ENCODE measurements at regions not wholly inside any gene's neighbourhood (a gene's known extent, or its start where the extent isn't known, plus 50 kb on each side); places are given as distances from the start of the nearest gene placed in this dataset.

DNA sequence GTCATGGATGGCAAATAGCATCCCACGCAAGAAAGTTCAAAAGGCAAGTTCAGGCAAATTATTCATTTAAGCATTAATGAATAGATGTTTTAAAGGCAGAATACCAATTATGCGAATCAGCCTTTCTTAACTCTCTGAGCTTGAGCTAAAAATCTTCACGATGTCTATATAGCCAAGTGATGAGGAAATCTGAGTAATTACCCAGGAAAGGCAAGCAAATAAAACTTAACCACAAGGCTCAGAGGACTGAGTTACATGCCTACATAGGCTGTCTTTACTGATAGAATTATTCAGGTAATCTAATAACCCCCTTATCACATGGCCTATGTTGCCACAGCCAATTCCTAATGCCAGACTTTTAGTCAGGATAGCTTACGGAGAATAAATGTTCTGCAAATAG is 120.8 kb upstream of the MTAP start:
- H3K27me3 ChIP-seq (replicated peaks; ENCODE audit: control insufficient read depth, insufficient read depth, low read length): no peaks in the 10 kb centered on the region
- no peaks in the 10 kb centered on the region for H3K36me3 ChIP-seq (ENCODE audit: control insufficient read depth, insufficient read depth, low read length)
- TF ChIP-seq, protein P1, sequence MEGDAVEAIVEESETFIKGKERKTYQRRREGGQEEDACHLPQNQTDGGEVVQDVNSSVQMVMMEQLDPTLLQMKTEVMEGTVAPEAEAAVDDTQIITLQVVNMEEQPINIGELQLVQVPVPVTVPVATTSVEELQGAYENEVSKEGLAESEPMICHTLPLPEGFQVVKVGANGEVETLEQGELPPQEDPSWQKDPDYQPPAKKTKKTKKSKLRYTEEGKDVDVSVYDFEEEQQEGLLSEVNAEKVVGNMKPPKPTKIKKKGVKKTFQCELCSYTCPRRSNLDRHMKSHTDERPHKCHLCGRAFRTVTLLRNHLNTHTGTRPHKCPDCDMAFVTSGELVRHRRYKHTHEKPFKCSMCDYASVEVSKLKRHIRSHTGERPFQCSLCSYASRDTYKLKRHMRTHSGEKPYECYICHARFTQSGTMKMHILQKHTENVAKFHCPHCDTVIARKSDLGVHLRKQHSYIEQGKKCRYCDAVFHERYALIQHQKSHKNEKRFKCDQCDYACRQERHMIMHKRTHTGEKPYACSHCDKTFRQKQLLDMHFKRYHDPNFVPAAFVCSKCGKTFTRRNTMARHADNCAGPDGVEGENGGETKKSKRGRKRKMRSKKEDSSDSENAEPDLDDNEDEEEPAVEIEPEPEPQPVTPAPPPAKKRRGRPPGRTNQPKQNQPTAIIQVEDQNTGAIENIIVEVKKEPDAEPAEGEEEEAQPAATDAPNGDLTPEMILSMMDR (IDR thresholded peaks at IDR 0.05; ENCODE audit: insufficient read depth, low read length, poor library complexity, severe bottlenecking): no peak
- H3K4me3 ChIP-seq (replicated peaks; ENCODE audit: low read depth, low read length): no peak overlapping the region
- no peak for DNase-seq (ENCODE audit: extremely low read depth, insufficient read length)

DNA sequence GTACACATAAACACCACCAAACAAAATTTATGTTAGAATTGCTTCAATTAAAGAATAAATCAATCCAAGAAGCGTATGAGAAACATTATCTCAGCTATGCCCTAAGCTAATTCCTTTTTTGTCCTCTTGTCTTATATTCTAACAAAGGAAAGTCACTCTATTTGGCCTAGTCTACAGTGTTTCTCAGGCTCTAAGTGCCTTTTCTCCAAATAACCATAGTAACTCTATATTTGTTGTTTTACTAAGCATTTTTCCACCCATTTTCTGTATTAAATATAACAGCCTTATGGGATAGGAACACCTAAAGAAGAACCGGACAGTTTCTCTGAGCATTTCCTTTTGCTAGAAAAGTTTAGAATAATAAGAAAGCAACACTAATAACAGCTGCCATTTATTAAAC is 120.1 kb upstream of the MTAP start:
- H3K36me3 ChIP-seq (ENCODE audit: control insufficient read depth, insufficient read depth, low read length): no peaks in the 10 kb centered on the region
- TF ChIP-seq, protein P1 (IDR thresholded peaks at IDR 0.05; ENCODE audit: insufficient read depth, low read length, poor library complexity, severe bottlenecking): no peak
- H3K4me3 ChIP-seq (replicated peaks; ENCODE audit: low read depth, low read length): no peak overlapping the region
- H3K27me3 ChIP-seq (replicated peaks; ENCODE audit: control insufficient read depth, insufficient read depth, low read length): no peaks in the 10 kb centered on the region
- DNase-seq (ENCODE audit: extremely low read depth, insufficient read length): no peak

DNA sequence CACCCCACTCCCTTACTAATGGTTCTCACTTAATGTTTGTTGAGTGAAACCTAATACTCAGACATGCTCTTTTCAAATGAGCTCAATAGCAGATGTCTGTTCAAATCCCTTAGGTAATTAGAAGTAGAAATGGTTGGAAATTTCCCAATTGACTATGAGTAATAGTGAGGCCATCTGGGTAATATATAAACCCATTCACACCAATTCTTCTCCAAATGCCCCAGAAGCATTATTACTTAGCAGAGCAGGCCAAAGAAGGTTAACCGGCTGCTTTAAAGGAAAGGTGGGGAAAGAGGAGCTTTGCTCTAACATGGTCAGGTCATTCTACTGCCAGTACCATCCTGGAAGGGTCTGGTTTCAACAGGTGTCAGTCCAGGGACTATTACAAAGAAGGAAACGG is 119.5 kb upstream of the MTAP start:
- no peak for DNase-seq (ENCODE audit: extremely low read depth, insufficient read length)
- H3K36me3 ChIP-seq (ENCODE audit: control insufficient read depth, insufficient read depth, low read length): no peaks in the 10 kb centered on the region
- TF ChIP-seq, protein P1 (IDR thresholded peaks at IDR 0.05; ENCODE audit: insufficient read depth, low read length, poor library complexity, severe bottlenecking): no peak
- no peaks in the 10 kb centered on the region for H3K27me3 ChIP-seq (replicated peaks; ENCODE audit: control insufficient read depth, insufficient read depth, low read length)
- no peak overlapping the region for H3K4me3 ChIP-seq (replicated peaks; ENCODE audit: low read depth, low read length)

DNA sequence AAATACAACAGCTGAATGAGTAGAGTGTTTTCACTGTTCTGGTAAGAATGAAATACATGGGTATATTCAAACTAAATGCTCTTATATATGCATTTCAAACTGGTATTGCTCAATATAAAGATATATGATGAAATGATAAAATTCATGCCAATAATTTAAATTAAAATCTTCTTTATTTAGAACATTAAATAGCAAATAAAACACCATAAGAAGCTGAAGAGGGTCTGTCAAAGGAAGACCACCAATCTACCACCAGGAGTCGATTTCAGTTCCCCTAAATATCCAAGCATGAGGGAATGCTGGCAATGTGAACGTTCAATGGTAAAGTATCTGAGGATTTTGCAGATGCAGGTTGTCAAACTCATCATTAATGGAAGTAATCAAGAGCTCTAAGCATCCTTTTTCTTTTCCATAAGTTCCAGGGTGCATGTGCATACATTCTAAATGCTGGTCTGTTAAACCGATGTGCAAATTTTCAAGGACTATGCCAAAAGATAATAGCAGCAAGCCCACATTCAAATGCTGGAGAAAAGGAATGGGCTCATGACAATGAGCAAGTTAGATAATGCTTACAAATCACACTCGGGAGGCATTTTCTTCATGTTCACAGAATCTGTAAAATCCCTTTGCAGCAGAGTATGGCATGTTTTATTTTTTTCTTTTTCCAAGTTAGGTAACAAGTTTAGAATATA is 118.8 kb upstream of the MTAP start:
- Histone ChIP-seq H3K36me3 (ENCODE audit: control insufficient read depth, insufficient read depth, low read length) (no peaks in the 10 kb centered on the region), H3K4me3 (replicated peaks; ENCODE audit: low read depth, low read length) (no peak overlapping the region), H3K27me3 (replicated peaks; ENCODE audit: control insufficient read depth, insufficient read depth, low read length) (no peaks in the 10 kb centered on the region)
- TF ChIP-seq, protein P1 (IDR thresholded peaks at IDR 0.05; ENCODE audit: insufficient read depth, low read length, poor library complexity, severe bottlenecking): no peak
- no peak for DNase-seq (ENCODE audit: extremely low read depth, insufficient read length)

DNA sequence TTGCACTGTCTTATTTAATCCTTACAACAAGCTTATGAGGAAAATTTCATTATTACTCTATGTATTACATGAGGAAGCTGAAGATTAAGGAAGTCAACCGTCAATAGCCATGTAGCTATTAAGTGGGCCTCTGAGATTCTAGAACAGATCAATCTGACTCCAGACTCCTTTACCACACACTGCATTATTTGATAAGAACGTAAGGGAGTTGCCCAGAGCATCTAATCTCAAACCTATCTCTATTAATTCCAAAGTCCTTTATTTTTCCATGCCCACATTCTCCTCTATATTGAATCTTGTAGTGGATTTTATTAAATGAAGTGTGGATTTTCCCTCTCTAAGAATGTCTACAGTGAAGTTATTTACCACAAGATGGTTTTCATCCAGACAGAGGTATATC is 118.2 kb upstream of the MTAP start:
- no peaks in the 10 kb centered on the region for H3K36me3 ChIP-seq (ENCODE audit: control insufficient read depth, insufficient read depth, low read length)
- TF ChIP-seq, protein P1 (IDR thresholded peaks at IDR 0.05; ENCODE audit: insufficient read depth, low read length, poor library complexity, severe bottlenecking): no peak
- H3K4me3 ChIP-seq (replicated peaks; ENCODE audit: low read depth, low read length): no peak overlapping the region
- no peak for DNase-seq (ENCODE audit: extremely low read depth, insufficient read length)
- no peaks in the 10 kb centered on the region for H3K27me3 ChIP-seq (replicated peaks; ENCODE audit: control insufficient read depth, insufficient read depth, low read length)

Measured in GM06990 (cell line).